ENCODE measurements at regions not wholly inside any gene's neighbourhood (a gene's known extent, or its start where the extent isn't known, plus 50 kb on each side); places are given as distances from the start of the nearest gene placed in this dataset.
"Not testable (repeated sequence)": the region's sequence is repeated elsewhere in the genome, so short reads cannot be mapped to it uniquely, and the experiment has no call there.

GRCh38 chr6:112401083-112401482 is 54.0 kb downstream of the RFPL4B start:
- no peak for DNase-seq (ENCODE audit: low read depth)

GRCh38 chr6:112407101-112407590 is 60.0 kb downstream of the RFPL4B start:
- DNase-seq (ENCODE audit: low read depth), result no peak

- DNase-seq (ENCODE audit: low read depth), result no peak
These were observed 61.4 kb downstream of the RFPL4B start for GRCh38 chr6:112408522-112408921.

- DNase-seq (ENCODE audit: low read depth), result no peak
These were observed 62.2 kb downstream of the RFPL4B start for GRCh38 chr6:112409311-112409710.

- DNase-seq (ENCODE audit: low read depth), result peak; percentile 14
These were observed 66.7 kb downstream of the RFPL4B start for GRCh38 chr6:112413780-112414179.

- DNase-seq (ENCODE audit: low read depth), result no peak
These were observed 68.2 kb downstream of the RFPL4B start for GRCh38 chr6:112415366-112415765.

GRCh38 chr6:112416866-112417265 is 69.7 kb downstream of the RFPL4B start:
- peak; percentile 29 for DNase-seq (ENCODE audit: low read depth)

- not testable (repeated sequence) for DNase-seq (ENCODE audit: low read depth)
These were observed 79.9 kb downstream of the RFPL4B start for GRCh38 chr6:112427011-112427410.

- no peak for DNase-seq (ENCODE audit: low read depth)
These were observed 80.4 kb downstream of the RFPL4B start for GRCh38 chr6:112427499-112427898.

GRCh38 chr6:112428477-112428876 is 81.3 kb downstream of the RFPL4B start:
- no peak for DNase-seq (ENCODE audit: low read depth)

GRCh38 chr6:112429226-112429625 is 82.1 kb downstream of the RFPL4B start:
- no peak for DNase-seq (ENCODE audit: low read depth)

GRCh38 chr6:112431803-112432202 is 84.7 kb downstream of the RFPL4B start:
- DNase-seq (ENCODE audit: low read depth), result no peak

- no peak for DNase-seq (ENCODE audit: low read depth)
These were observed 85.7 kb downstream of the RFPL4B start for GRCh38 chr6:112432853-112433252.

- DNase-seq (ENCODE audit: low read depth), result no peak
These were observed 86.3 kb downstream of the RFPL4B start for GRCh38 chr6:112433457-112433856.

- no peak for DNase-seq (ENCODE audit: low read depth)
These were observed 87.8 kb downstream of the RFPL4B start for GRCh38 chr6:112434896-112435435.

- no peak for DNase-seq (ENCODE audit: low read depth)
These were observed 89.9 kb downstream of the RFPL4B start for GRCh38 chr6:112437058-112437457.

- DNase-seq (ENCODE audit: low read depth), result no peak
These were observed 91.9 kb downstream of the RFPL4B start for GRCh38 chr6:112439010-112439409.

GRCh38 chr6:112439432-112439831 is 92.3 kb downstream of the RFPL4B start:
- no peak for DNase-seq (ENCODE audit: low read depth)

- DNase-seq (ENCODE audit: low read depth), result no peak
These were observed 94.5 kb downstream of the RFPL4B start for GRCh38 chr6:112441607-112442006.

- no peak for DNase-seq (ENCODE audit: low read depth)
These were observed 96.3 kb downstream of the RFPL4B start for GRCh38 chr6:112443179-112444065.

GRCh38 chr6:112448786-112449185 is 101.7 kb downstream of the RFPL4B start:
- DNase-seq (ENCODE audit: low read depth), result not testable (repeated sequence)

GRCh38 chr6:112450663-112451062 is 103.5 kb downstream of the RFPL4B start:
- DNase-seq (ENCODE audit: low read depth), result no peak

- DNase-seq (ENCODE audit: low read depth), result no peak
These were observed 110.8 kb downstream of the RFPL4B start for GRCh38 chr6:112457886-112458285.

All from HS-5 (cell line).